Type B pancreatic cell (in vitro differentiated cells): ENCODE measurements at regions not wholly inside any gene's neighbourhood (a gene's known extent, or its start where the extent isn't known, plus 50 kb on each side); places are given as distances from the start of the nearest gene placed in this dataset.

Experiments
- DNase-seq: peaks from one replicate; pipeline ENCODE4 v3.0.0; 2021; ENCODE audit warnings: mixed read lengths; ENCODE audit not compliant: unreplicated experiment; ENCODE audit errors: extremely low spot score
- H3K27ac Mint-ChIP-seq: 2 replicates; pipeline ENCODE4 v1.8.0; 2021; ENCODE audit warnings: mild to moderate bottlenecking, mixed read lengths
- H3K27me3 Mint-ChIP-seq: 2 replicates; pipeline ENCODE4 v1.8.0; 2021; ENCODE audit warnings: mixed read lengths
- H3K36me3 Mint-ChIP-seq: 2 replicates; pipeline ENCODE4 v1.8.0; 2021; ENCODE audit warnings: mixed read lengths
- H3K4me1 Mint-ChIP-seq: one replicate; pipeline ENCODE4 v1.8.0; 2021; ENCODE audit warnings: mixed read lengths; ENCODE audit not compliant: unreplicated experiment
- H3K4me3 Mint-ChIP-seq: 2 replicates; pipeline ENCODE4 v1.8.0; 2021; ENCODE audit warnings: mild to moderate bottlenecking, mixed read lengths
- H3K9me3 Mint-ChIP-seq: 2 replicates; pipeline ENCODE4 v1.8.0; 2021; ENCODE audit warnings: mixed read lengths
- TF ChIP-seq, protein P1 (sequence below): fragments of 200-600 bp; sonication (generic); conservative IDR thresholded peaks from 2 replicates; pipeline ENCODE4 v1.5.0; 2021; ENCODE audit warnings: antibody characterized with exemption, mild to moderate bottlenecking

DNA sequence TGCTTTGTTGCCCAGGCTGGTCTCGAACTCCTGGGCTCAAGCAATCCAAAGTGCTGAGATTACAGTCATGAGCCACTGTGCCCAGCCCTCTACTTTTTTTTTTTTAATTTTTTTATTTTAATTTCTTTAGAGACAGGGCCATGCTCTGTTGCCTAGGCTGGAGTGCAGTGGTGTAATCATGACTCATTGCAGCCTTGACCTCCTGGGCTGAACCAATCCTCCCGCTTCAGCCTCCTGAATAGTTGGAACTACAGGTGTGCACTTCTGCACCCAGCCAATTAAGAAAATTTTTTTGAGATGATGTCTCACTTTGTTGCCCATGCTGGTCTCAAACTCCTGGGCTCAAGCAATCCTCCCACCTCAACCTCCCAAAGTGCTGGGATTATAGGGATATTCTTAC is 528.6 kb downstream of the GATA3 start:
- Mint-ChIP-seq H3K36me3 (no peaks in the 10 kb centered on the region), H3K27me3 (peaks cover 21% of the 10 kb centered on the region)
- no peak for DNase-seq

DNA sequence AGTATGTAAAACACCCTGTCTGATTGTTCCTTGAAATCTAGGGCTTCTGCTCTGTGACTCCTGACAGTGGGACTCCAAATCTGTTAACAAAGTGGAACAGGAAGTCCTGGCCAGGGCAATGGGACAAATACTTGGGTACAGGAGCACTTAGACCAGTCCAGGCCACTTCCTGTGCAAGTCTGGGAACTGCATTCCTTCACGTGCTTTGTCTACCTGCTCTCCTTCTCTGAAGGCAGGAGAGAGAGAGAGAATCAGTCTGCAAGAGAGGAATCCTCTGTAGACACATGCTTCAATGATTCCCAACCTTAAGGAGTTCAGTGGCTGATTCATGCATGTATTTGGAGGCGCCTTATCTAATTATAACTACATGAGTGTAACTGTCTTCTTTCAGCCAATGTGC is 530.2 kb downstream of the GATA3 start:
- Mint-ChIP-seq H3K9me3 (no peaks in the 10 kb centered on the region), H3K4me1 (peaks cover 8% of the 10 kb centered on the region), H3K27me3 (peaks cover 21% of the 10 kb centered on the region), H3K4me3 (no peak overlapping the region), H3K27ac (no peak overlapping the region), H3K36me3 (no peaks in the 10 kb centered on the region)
- TF ChIP-seq, protein P1, sequence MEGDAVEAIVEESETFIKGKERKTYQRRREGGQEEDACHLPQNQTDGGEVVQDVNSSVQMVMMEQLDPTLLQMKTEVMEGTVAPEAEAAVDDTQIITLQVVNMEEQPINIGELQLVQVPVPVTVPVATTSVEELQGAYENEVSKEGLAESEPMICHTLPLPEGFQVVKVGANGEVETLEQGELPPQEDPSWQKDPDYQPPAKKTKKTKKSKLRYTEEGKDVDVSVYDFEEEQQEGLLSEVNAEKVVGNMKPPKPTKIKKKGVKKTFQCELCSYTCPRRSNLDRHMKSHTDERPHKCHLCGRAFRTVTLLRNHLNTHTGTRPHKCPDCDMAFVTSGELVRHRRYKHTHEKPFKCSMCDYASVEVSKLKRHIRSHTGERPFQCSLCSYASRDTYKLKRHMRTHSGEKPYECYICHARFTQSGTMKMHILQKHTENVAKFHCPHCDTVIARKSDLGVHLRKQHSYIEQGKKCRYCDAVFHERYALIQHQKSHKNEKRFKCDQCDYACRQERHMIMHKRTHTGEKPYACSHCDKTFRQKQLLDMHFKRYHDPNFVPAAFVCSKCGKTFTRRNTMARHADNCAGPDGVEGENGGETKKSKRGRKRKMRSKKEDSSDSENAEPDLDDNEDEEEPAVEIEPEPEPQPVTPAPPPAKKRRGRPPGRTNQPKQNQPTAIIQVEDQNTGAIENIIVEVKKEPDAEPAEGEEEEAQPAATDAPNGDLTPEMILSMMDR = no peak
- DNase-seq = no peak

More for the DNA sequence above, 528.6 kb downstream of the GATA3 start:
- no peak overlapping the region for H3K27ac Mint-ChIP-seq
- no peaks in the 10 kb centered on the region for H3K9me3 Mint-ChIP-seq
- no peak overlapping the region for H3K4me3 Mint-ChIP-seq
- H3K4me1 Mint-ChIP-seq = peaks cover 4% of the 10 kb centered on the region
- TF ChIP-seq, protein P1 = no peak

DNA sequence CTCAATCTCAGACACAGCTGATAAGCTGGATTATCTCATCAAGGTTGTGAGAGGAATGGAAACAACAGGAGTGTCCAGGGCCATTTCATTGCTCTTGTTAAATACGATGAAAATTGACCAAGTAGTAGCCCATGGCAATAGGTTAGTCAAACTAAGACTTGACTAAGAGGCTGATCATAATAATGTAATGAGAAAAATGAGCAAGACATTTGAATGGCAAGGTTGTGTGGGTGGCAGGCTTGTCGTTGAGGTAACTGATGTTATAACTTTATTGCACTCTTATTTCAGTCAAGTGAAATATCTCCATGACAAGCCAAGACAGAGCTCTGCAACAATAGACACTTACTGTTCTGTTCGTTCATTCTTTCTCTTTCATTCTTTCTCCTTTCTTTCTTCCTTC is 532.0 kb downstream of the GATA3 start:
- TF ChIP-seq, protein P1 = no peak
- no peak for DNase-seq
- no peak overlapping the region for H3K27ac Mint-ChIP-seq
- H3K4me3 Mint-ChIP-seq = no peak overlapping the region
- H3K36me3 Mint-ChIP-seq = no peaks in the 10 kb centered on the region
- no peaks in the 10 kb centered on the region for H3K9me3 Mint-ChIP-seq
- H3K4me1 Mint-ChIP-seq = peaks cover 8% of the 10 kb centered on the region
- H3K27me3 Mint-ChIP-seq = peaks cover 18% of the 10 kb centered on the region

DNA sequence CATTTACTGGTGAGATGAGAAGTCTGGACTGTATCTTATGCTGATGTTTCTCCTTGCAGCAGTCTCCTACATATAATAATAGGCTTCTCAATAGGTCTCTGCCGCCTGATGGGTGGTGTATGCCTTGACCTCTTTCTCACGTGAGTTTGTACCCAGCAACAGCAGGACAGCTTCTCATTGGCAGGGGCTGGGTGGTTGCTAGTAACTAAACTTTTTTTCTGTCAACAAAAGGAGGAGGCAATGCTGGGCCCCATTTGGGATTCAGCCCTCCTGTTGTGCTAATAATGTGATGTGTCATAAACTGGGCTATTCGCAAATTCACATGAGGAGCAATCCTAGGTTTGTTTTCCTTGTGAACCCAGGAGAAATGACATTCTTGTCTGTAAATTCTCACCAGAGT is 533.6 kb downstream of the GATA3 start:
- TF ChIP-seq, protein P1 = no peak
- H3K4me1 Mint-ChIP-seq = peaks cover 4% of the 10 kb centered on the region
- no peaks in the 10 kb centered on the region for H3K36me3 Mint-ChIP-seq
- H3K27ac Mint-ChIP-seq = peak overlapping the region; percentile 9
- no peaks in the 10 kb centered on the region for H3K9me3 Mint-ChIP-seq
- peak overlapping the region; percentile 6 for H3K4me3 Mint-ChIP-seq
- no peak for DNase-seq
- peaks cover 15% of the 10 kb centered on the region for H3K27me3 Mint-ChIP-seq

DNA sequence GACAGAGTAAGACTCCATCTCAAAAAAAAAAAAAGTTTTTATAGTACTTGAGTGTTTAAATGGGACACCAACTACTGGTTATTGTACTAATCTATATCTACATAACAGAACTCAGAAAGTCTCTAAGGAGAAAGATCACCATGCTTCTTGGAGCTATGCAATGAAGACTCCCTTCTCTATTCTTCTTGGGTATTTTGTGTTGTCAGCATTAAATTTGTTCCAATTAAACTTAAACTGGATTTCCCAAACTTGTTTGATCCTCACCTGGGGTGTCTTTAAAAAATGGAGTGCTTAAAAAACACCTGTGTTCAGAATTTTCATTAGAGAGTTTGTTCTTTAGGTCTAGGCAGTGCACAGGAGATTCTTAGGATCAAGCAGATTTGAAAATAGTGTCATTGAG is 536.0 kb downstream of the GATA3 start:
- TF ChIP-seq, protein P1 = no peak
- no peak overlapping the region for H3K27ac Mint-ChIP-seq
- DNase-seq = no peak
- peaks cover 4% of the 10 kb centered on the region for H3K4me1 Mint-ChIP-seq
- no peaks in the 10 kb centered on the region for H3K9me3 Mint-ChIP-seq
- no peak overlapping the region for H3K4me3 Mint-ChIP-seq
- peaks cover 3% of the 10 kb centered on the region for H3K27me3 Mint-ChIP-seq
- no peaks in the 10 kb centered on the region for H3K36me3 Mint-ChIP-seq

DNA sequence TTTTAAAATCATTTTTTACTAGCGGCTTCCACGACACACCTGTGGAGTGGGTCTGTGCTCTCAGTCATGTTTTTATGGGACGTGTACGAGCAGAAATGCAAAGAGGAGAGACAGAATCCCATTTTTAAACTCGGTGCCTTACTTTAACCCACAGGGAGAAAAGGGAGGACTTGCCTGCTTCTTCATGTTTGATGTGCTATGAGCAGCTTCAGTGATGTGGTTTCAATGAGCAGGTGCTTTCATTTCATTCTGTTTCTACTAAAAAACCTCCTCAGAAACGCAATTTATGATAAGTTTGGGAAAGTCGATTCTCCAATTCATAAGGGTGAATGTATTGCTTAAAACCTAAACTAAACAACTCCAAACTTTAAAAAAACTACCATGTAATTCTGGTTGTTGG is 537.2 kb downstream of the GATA3 start:
- H3K4me1 Mint-ChIP-seq = peaks cover 4% of the 10 kb centered on the region
- no peaks in the 10 kb centered on the region for H3K36me3 Mint-ChIP-seq

More for the DNA sequence above, 537.2 kb downstream of the GATA3 start:
- no peak overlapping the region for H3K27ac Mint-ChIP-seq
- H3K4me3 Mint-ChIP-seq = no peak overlapping the region
- H3K9me3 Mint-ChIP-seq = peaks cover 5% of the 10 kb centered on the region
- H3K27me3 Mint-ChIP-seq = peaks cover 3% of the 10 kb centered on the region
- TF ChIP-seq, protein P1 = no peak
- no peak for DNase-seq
